ENCODE measurements at regions not wholly inside any gene's neighbourhood (a gene's known extent, or its start where the extent isn't known, plus 50 kb on each side); places are given as distances from the start of the nearest gene placed in this dataset.
A peak's percentile ranks its signal among the peaks of the same experiment; 100 is the strongest.

- Mint-ChIP-seq H3K27me3 (peaks cover 69% of the 10 kb centered on the region), H3K4me1 (peaks cover 15% of the 10 kb centered on the region), H3K9me3 (peaks cover 8% of the 10 kb centered on the region), H3K4me3 (peak overlapping the region; percentile 7), H3K36me3 (ENCODE audit: low read depth) (peaks cover under 1% of the 10 kb centered on the region), H3K27ac (no peak overlapping the region)
- DNase-seq: no peak
- intact Hi-C loops (cut with micrococcal nuclease): loop anchor here (2.0 kb wide), 2 partner anchors 16 to 138 kb away; no protein-coding TSS in a partner anchor
Observed at GRCh38 chr1:172882791-172883386, 167.9 kb downstream of the TNFSF18 start.

GRCh38 chr1:172883387-172883791 is 167.4 kb downstream of the TNFSF18 start:
- H3K4me1 Mint-ChIP-seq: peaks cover 15% of the 10 kb centered on the region
- peak overlapping the region; percentile 43 for H3K27ac Mint-ChIP-seq
- peaks cover 10% of the 10 kb centered on the region for H3K9me3 Mint-ChIP-seq
- intact Hi-C loops (cut with micrococcal nuclease): loop anchor here (2.0 kb wide), 2 partner anchors 17 to 139 kb away; no protein-coding TSS in a partner anchor
- peak overlapping the region; percentile 26 for H3K4me3 Mint-ChIP-seq
- DNase-seq: peak; percentile 58
- peaks cover 1% of the 10 kb centered on the region for H3K36me3 Mint-ChIP-seq (ENCODE audit: low read depth)
- H3K27me3 Mint-ChIP-seq: peaks cover 71% of the 10 kb centered on the region

- peaks cover 15% of the 10 kb centered on the region for H3K4me1 Mint-ChIP-seq
- peak; percentile 61 for DNase-seq
- peak overlapping the region; percentile 26 for H3K4me3 Mint-ChIP-seq
- peaks cover 74% of the 10 kb centered on the region for H3K27me3 Mint-ChIP-seq
- intact Hi-C loops (cut with micrococcal nuclease): loop anchor here (1.0 to 2.0 kb wide), 3 partner anchors 9 to 139 kb away; no protein-coding TSS in a partner anchor
- H3K9me3 Mint-ChIP-seq: peaks cover 12% of the 10 kb centered on the region
- H3K27ac Mint-ChIP-seq: no peak overlapping the region
- peaks cover 1% of the 10 kb centered on the region for H3K36me3 Mint-ChIP-seq (ENCODE audit: low read depth)
Observed at GRCh38 chr1:172883844-172884243, 166.9 kb downstream of the TNFSF18 start.

- intact Hi-C loops (cut with micrococcal nuclease): no loop called here
- H3K36me3 Mint-ChIP-seq (ENCODE audit: low read depth): peaks cover 1% of the 10 kb centered on the region
- H3K27me3 Mint-ChIP-seq: peaks cover 76% of the 10 kb centered on the region
- no peak overlapping the region for H3K27ac Mint-ChIP-seq
- H3K4me1 Mint-ChIP-seq: peaks cover 15% of the 10 kb centered on the region
- no peak overlapping the region for H3K4me3 Mint-ChIP-seq
- peaks cover 15% of the 10 kb centered on the region for H3K9me3 Mint-ChIP-seq
- no peak for DNase-seq
Observed at GRCh38 chr1:172885411-172885810, 165.3 kb downstream of the TNFSF18 start.

GRCh38 chr1:172885971-172886370 is 164.8 kb downstream of the TNFSF18 start:
- peaks cover 15% of the 10 kb centered on the region for H3K9me3 Mint-ChIP-seq
- H3K27me3 Mint-ChIP-seq: peaks cover 73% of the 10 kb centered on the region
- no peak for DNase-seq
- intact Hi-C loops (cut with micrococcal nuclease): no loop called here
- peaks cover 15% of the 10 kb centered on the region for H3K4me1 Mint-ChIP-seq
- H3K36me3 Mint-ChIP-seq (ENCODE audit: low read depth): peaks cover 1% of the 10 kb centered on the region
- no peak overlapping the region for H3K4me3 Mint-ChIP-seq
- H3K27ac Mint-ChIP-seq: no peak overlapping the region

- Mint-ChIP-seq H3K4me1 (peaks cover 15% of the 10 kb centered on the region), H3K27ac (no peak overlapping the region), H3K9me3 (peaks cover 19% of the 10 kb centered on the region), H3K36me3 (ENCODE audit: low read depth) (peaks cover 1% of the 10 kb centered on the region), H3K4me3 (no peak overlapping the region), H3K27me3 (peaks cover 68% of the 10 kb centered on the region)
- no peak for DNase-seq
- intact Hi-C loops (cut with micrococcal nuclease): no loop called here
Observed at GRCh38 chr1:172887162-172887561, 163.6 kb downstream of the TNFSF18 start.

- intact Hi-C loops (cut with micrococcal nuclease): loop anchor here (1.0 to 10.0 kb wide), 3 partner anchors 9 to 1262 kb away; partner anchors contain the start of gene RABGAP1L
- Mint-ChIP-seq H3K27ac (no peak overlapping the region), H3K36me3 (ENCODE audit: low read depth) (no peaks in the 10 kb centered on the region), H3K4me3 (no peak overlapping the region), H3K4me1 (peaks cover 32% of the 10 kb centered on the region), H3K9me3 (peaks cover 29% of the 10 kb centered on the region), H3K27me3 (peaks cover 44% of the 10 kb centered on the region)
- no peak for DNase-seq
Observed at GRCh38 chr1:172893146-172893841, 157.4 kb downstream of the TNFSF18 start.

GRCh38 chr1:172894349-172895049 is 156.2 kb downstream of the TNFSF18 start:
- Mint-ChIP-seq H3K4me3 (peak overlapping the region; percentile 72), H3K9me3 (peaks cover 19% of the 10 kb centered on the region), H3K36me3 (ENCODE audit: low read depth) (no peaks in the 10 kb centered on the region), H3K27me3 (peaks cover 43% of the 10 kb centered on the region), H3K4me1 (peaks cover 38% of the 10 kb centered on the region), H3K27ac (peak overlapping the region; percentile 14)
- DNase-seq: peak; percentile 62
- intact Hi-C loops (cut with micrococcal nuclease): loop anchor here (1.0 to 10.0 kb wide), 11 partner anchors 9 to 1260 kb away; partner anchors contain the start of genes RABGAP1L and TNFSF4

GRCh38 chr1:172895050-172895460 is 155.7 kb downstream of the TNFSF18 start:
- intact Hi-C loops (cut with micrococcal nuclease): loop anchor here (1.0 to 10.0 kb wide), 11 partner anchors 8 to 1260 kb away; partner anchors contain the start of genes RABGAP1L and TNFSF4
- H3K4me3 Mint-ChIP-seq: peak overlapping the region; percentile 72
- H3K4me1 Mint-ChIP-seq: peaks cover 38% of the 10 kb centered on the region
- peaks cover 38% of the 10 kb centered on the region for H3K27me3 Mint-ChIP-seq
- peak; percentile 82 for DNase-seq
- H3K36me3 Mint-ChIP-seq (ENCODE audit: low read depth): no peaks in the 10 kb centered on the region
- H3K27ac Mint-ChIP-seq: peak overlapping the region; percentile 14
- H3K9me3 Mint-ChIP-seq: peaks cover 17% of the 10 kb centered on the region

GRCh38 chr1:172895761-172896160 is 155.0 kb downstream of the TNFSF18 start:
- Mint-ChIP-seq H3K9me3 (peaks cover 17% of the 10 kb centered on the region), H3K4me1 (peaks cover 41% of the 10 kb centered on the region), H3K27ac (no peak overlapping the region), H3K27me3 (peaks cover 39% of the 10 kb centered on the region), H3K4me3 (no peak overlapping the region), H3K36me3 (ENCODE audit: low read depth) (no peaks in the 10 kb centered on the region)
- intact Hi-C loops (cut with micrococcal nuclease): loop anchor here (1.0 to 10.0 kb wide), 11 partner anchors 8 to 1259 kb away; partner anchors contain the start of genes RABGAP1L and TNFSF4
- no peak for DNase-seq

GRCh38 chr1:172897738-172898137 is 153.0 kb downstream of the TNFSF18 start:
- peaks cover 38% of the 10 kb centered on the region for H3K4me1 Mint-ChIP-seq
- H3K9me3 Mint-ChIP-seq: peaks cover 16% of the 10 kb centered on the region
- H3K27me3 Mint-ChIP-seq: peaks cover 36% of the 10 kb centered on the region
- no peaks in the 10 kb centered on the region for H3K36me3 Mint-ChIP-seq (ENCODE audit: low read depth)
- H3K27ac Mint-ChIP-seq: no peak overlapping the region
- no peak for DNase-seq
- intact Hi-C loops (cut with micrococcal nuclease): loop anchor here (10.0 kb wide), 2 partner anchors 263 to 1257 kb away; partner anchors contain the start of gene RABGAP1L
- H3K4me3 Mint-ChIP-seq: no peak overlapping the region

- no peak overlapping the region for H3K27ac Mint-ChIP-seq
- H3K27me3 Mint-ChIP-seq: peaks cover 40% of the 10 kb centered on the region
- H3K36me3 Mint-ChIP-seq (ENCODE audit: low read depth): no peaks in the 10 kb centered on the region
- H3K9me3 Mint-ChIP-seq: peaks cover 13% of the 10 kb centered on the region
- peaks cover 29% of the 10 kb centered on the region for H3K4me1 Mint-ChIP-seq
- H3K4me3 Mint-ChIP-seq: no peak overlapping the region
- intact Hi-C loops (cut with micrococcal nuclease): loop anchor here (10.0 kb wide), 2 partner anchors 264 to 1256 kb away; partner anchors contain the start of gene RABGAP1L
- no peak for DNase-seq
Observed at GRCh38 chr1:172898866-172899265, 151.9 kb downstream of the TNFSF18 start.

GRCh38 chr1:172900376-172900997 is 150.3 kb downstream of the TNFSF18 start:
- Mint-ChIP-seq H3K9me3 (peaks cover 18% of the 10 kb centered on the region), H3K27me3 (peaks cover 50% of the 10 kb centered on the region), H3K4me3 (no peak overlapping the region), H3K27ac (no peak overlapping the region), H3K4me1 (peaks cover 16% of the 10 kb centered on the region), H3K36me3 (ENCODE audit: low read depth) (no peaks in the 10 kb centered on the region)
- DNase-seq: no peak
- intact Hi-C loops (cut with micrococcal nuclease): no loop called here
